NCI-H2081 (cell line): ENCODE measurements at regions not wholly inside any gene's neighbourhood (a gene's known extent, or its start where the extent isn't known, plus 50 kb on each side); places are given as distances from the start of the nearest gene placed in this dataset.

ENCODE experiments used
- DNase-seq, 2 experiments: peaks; one replicate each; lab custom pipeline; 2025; lab: John Stamatoyannopoulos, UW

GRCh38 chr12:90129366-90130030 lies 420.9 kb upstream of the ATP2B1 start:
- DNase-seq = no peak

GRCh38 chr12:90128526-90128925 lies 419.9 kb upstream of the ATP2B1 start:
- no peak for DNase-seq

- DNase-seq = no peak
Measured at GRCh38 chr12:90126125-90126524, 417.5 kb upstream of the ATP2B1 start.

GRCh38 chr12:90124914-90125313 lies 416.3 kb upstream of the ATP2B1 start:
- DNase-seq = peak in 1 of 2 experiments; percentile 53

GRCh38 chr12:90124289-90124688 lies 415.7 kb upstream of the ATP2B1 start:
- no peak for DNase-seq

GRCh38 chr12:90122681-90123080 lies 414.0 kb upstream of the ATP2B1 start:
- DNase-seq = no peak

GRCh38 chr12:90120627-90121026 lies 412.0 kb upstream of the ATP2B1 start:
- DNase-seq = no peak

- DNase-seq = no peak
Measured at GRCh38 chr12:90112666-90113065, 404.0 kb upstream of the ATP2B1 start.

- DNase-seq = peak in 1 of 2 experiments; percentile 17
Measured at GRCh38 chr12:90111791-90112580, 403.3 kb upstream of the ATP2B1 start.

GRCh38 chr12:90106568-90106967 lies 397.9 kb upstream of the ATP2B1 start:
- DNase-seq = no peak

- DNase-seq = peak; percentile 11 to 49
Measured at GRCh38 chr12:90102957-90103652, 394.5 kb upstream of the ATP2B1 start.

- no peak for DNase-seq
Measured at GRCh38 chr12:90100579-90100978, 391.9 kb upstream of the ATP2B1 start.

GRCh38 chr12:90099288-90099687 lies 390.6 kb upstream of the ATP2B1 start:
- DNase-seq = no peak

- DNase-seq = no peak
Measured at GRCh38 chr12:90098132-90098779, 389.6 kb upstream of the ATP2B1 start.

GRCh38 chr12:90091809-90092208 lies 383.2 kb upstream of the ATP2B1 start:
- DNase-seq = no peak

- no peak for DNase-seq
Measured at GRCh38 chr12:90090929-90091651, 382.5 kb upstream of the ATP2B1 start.

- DNase-seq = no peak
Measured at GRCh38 chr12:90086281-90086680, 377.6 kb upstream of the ATP2B1 start.

- DNase-seq = no peak
Measured at GRCh38 chr12:90085494-90086274, 377.0 kb upstream of the ATP2B1 start.

GRCh38 chr12:90084018-90084417 lies 375.4 kb upstream of the ATP2B1 start:
- DNase-seq = no peak

- DNase-seq = no peak
Measured at GRCh38 chr12:90080616-90081015, 372.0 kb upstream of the ATP2B1 start.
